HG02759 (cell line): ENCODE measurements at regions not wholly inside any gene's neighbourhood (a gene's known extent, or its start where the extent isn't known, plus 50 kb on each side); places are given as distances from the start of the nearest gene placed in this dataset.

Source experiments
- ATAC-seq: cut with Tn5 transposase; IDR thresholded peaks from one replicate; pipeline ENCODE4 v1.9.1; 2021; ENCODE audit warnings: mild to moderate bottlenecking, moderate library complexity; ENCODE audit not compliant: unreplicated experiment

DNA sequence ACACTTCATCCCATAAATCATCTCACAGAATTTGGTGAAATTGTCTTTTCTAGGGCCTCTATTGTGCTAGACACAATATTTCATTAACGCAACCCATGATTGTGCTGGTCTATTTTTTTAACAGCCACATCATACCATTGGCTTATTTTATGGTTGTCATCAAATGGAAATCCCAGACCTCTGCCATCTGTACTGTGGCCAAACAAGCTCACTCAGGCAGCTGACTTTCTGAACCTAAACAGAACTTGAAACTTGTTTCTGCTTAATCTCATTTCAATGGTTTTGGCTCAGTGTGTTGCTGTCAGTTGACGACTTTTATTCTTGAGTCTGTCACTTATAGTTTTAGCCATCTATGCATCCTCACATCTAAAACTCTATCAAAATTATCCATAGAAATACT, 111.8 kb downstream of the HAO1 start:
- no peak for ATAC-seq

DNA sequence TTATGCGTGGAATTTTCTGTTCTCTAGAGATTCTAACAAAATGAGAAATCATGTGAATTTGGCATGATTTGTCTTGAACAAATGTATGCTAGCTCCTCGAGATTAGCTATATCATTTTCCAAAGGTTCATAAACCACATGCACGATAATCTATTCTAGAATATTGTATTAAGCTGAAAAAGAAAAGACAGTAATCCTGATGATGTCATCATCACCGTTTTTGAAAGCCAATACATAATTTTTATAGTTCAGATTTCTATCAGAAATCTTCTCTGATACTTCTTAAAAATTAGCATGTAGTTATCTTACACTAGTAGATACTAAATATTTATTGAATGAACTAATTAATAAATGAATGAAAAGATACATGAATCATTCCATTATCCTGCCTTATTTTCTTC, 111.2 kb downstream of the HAO1 start:
- no peak for ATAC-seq

DNA sequence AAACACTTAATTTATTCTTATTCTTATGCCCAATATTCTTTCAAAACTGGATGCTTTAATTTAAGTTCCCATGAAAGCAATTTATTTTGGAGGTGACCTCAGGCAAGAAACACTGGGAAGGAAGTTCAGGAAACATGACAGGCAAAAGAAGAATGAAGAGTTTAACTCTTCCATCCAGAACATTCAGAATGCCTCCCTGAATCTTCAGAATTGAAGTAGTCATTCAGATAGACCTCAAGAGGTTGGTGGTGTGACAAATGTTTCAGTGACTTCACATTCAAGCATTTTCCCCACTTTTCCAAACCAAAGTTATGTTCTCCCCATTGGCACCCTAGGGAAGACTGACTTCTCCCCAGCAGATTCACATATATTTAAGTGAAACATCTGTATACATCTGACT, 110.5 kb downstream of the HAO1 start:
- no peak for ATAC-seq
